ENCODE measurements at regions not wholly inside any gene's neighbourhood (a gene's known extent, or its start where the extent isn't known, plus 50 kb on each side); places are given as distances from the start of the nearest gene placed in this dataset.

DNA sequence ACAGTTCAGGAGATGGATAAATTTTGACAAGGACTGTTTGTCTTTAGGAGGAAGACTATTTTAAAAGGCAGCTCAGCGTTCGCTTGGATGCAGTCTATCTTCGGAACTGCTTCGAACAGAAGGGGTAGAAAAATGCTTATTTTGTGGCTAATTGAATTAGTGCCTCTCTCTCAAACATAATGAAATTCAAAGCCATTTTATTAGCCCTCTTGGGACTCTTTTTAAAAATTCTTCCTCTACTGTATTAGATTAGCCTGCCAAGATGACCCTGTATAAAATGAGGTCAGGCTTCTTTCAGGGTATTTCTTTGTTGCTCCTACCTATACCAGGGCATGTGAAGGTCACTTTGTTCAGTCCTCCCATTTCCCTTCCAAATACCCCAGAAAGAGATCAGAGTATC is 379.2 kb upstream of the NFE2L3 start:
- Histone ChIP-seq H3K27me3 (replicated peaks in 1 of 4; ENCODE audit: control extremely low read depth in 1 of 4, control insufficient read depth in 3 of 4, insufficient read depth in 4 of 4, low read length in 3 of 4) (peaks cover 0 to 4% (median 0%) of the 10 kb centered on the region in 4 experiments), H3K9me3 (ENCODE audit: control extremely low read depth in 1 of 3, control insufficient read depth in 2 of 3, insufficient read depth in 1 of 3, low read length in 2 of 3) (no peaks in the 10 kb centered on the region), H3K9ac (ENCODE audit: low read length) (no peak overlapping the region), H3K36me3 (replicated peaks in 1 of 2; ENCODE audit: control extremely low read depth in 1 of 2, control insufficient read depth in 1 of 2, extremely low read depth in 1 of 2, insufficient read depth in 2 of 2, low read length in 1 of 2) (no peaks in the 10 kb centered on the region), H3K4me3 (ENCODE audit: control extremely low read depth in 1 of 5, extremely low read depth in 1 of 5, insufficient read depth in 1 of 5, low read depth in 2 of 5, low read length in 4 of 5) (no peak overlapping the region), H3K4me2 (replicated peaks; ENCODE audit: low read depth, low read length, poor library complexity, severe bottlenecking) (no peak overlapping the region), H3K79me2 (ENCODE audit: control insufficient read depth, insufficient read depth, low read length) (no peaks in the 10 kb centered on the region), H3K27ac (ENCODE audit: low read length in 2 of 2) (no peak overlapping the region), H3K4me1 (ENCODE audit: control insufficient read depth in 2 of 2, insufficient read depth in 2 of 2, low read length in 2 of 2) (no peaks in the 10 kb centered on the region), H4K20me1 (ENCODE audit: control insufficient read depth, insufficient read depth, low read length, poor library complexity, severe bottlenecking) (no peaks in the 10 kb centered on the region), H2AFZ (ENCODE audit: insufficient read depth, low read depth, low read length, poor library complexity, severe bottlenecking) (no peak overlapping the region)
- peaks cover 6% of the 10 kb centered on the region for H3K27me3 Mint-ChIP-seq
- no CpG with 5 or more reads among the region's 4 CpGs for WGBS (ENCODE audit: insufficient coverage)
- CTCF ChIA-PET, result no interaction called here
- intact Hi-C loops (cut with micrococcal nuclease), result no loop called here
- no peak for TF ChIP-seq EZH2 (IDR thresholded peaks at IDR 0.05; ENCODE audit: borderline replicate concordance, insufficient read depth, low read depth, low read length, poor library complexity, severe bottlenecking)
- TF ChIP-seq CTCF (IDR thresholded peaks at IDR 0.05), result no peak
- no peak overlapping the region for H3K4me3 Mint-ChIP-seq
- H3K4me1 Mint-ChIP-seq, result no peaks in the 10 kb centered on the region
- DNase-seq, result no peak
- H3K9me3 Mint-ChIP-seq (ENCODE audit: insufficient read depth), result no peaks in the 10 kb centered on the region
- POLR2A ChIA-PET, result no interaction called here
- no peak for ATAC-seq (ENCODE audit: low read depth)
- no peak overlapping the region for H3K27ac Mint-ChIP-seq

GRCh38 chr7:25774675-25775074 is 377.3 kb upstream of the NFE2L3 start:
- 88% methylated on average over 1 of the region's 1 CpG for WGBS (ENCODE audit: insufficient coverage)
- H3K4me1 ChIP-seq (ENCODE audit: control insufficient read depth in 2 of 2, insufficient read depth in 2 of 2, low read length in 2 of 2), result no peaks in the 10 kb centered on the region
- DNase-seq (no peak), ATAC-seq (ENCODE audit: low read depth) (no peak)
- no peaks in the 10 kb centered on the region for H3K9me3 Mint-ChIP-seq (ENCODE audit: insufficient read depth)
- no peak overlapping the region for H3K4me3 ChIP-seq (ENCODE audit: control extremely low read depth in 1 of 5, extremely low read depth in 1 of 5, insufficient read depth in 1 of 5, low read depth in 2 of 5, low read length in 4 of 5)
- no peaks in the 10 kb centered on the region for H3K9me3 ChIP-seq (ENCODE audit: control extremely low read depth in 1 of 3, control insufficient read depth in 2 of 3, insufficient read depth in 1 of 3, low read length in 2 of 3)
- no peak overlapping the region for H2AFZ ChIP-seq (ENCODE audit: insufficient read depth, low read depth, low read length, poor library complexity, severe bottlenecking)
- no peak overlapping the region for H3K27ac Mint-ChIP-seq
- TF ChIP-seq CTCF (IDR thresholded peaks at IDR 0.05) (no peak), EZH2 (IDR thresholded peaks at IDR 0.05; ENCODE audit: borderline replicate concordance, insufficient read depth, low read depth, low read length, poor library complexity, severe bottlenecking) (no peak)
- intact Hi-C loops (cut with micrococcal nuclease), result no loop called here
- no peak overlapping the region for H3K4me2 ChIP-seq (replicated peaks; ENCODE audit: low read depth, low read length, poor library complexity, severe bottlenecking)
- no peaks in the 10 kb centered on the region for H3K79me2 ChIP-seq (ENCODE audit: control insufficient read depth, insufficient read depth, low read length)
- H3K9ac ChIP-seq (ENCODE audit: low read length), result no peak overlapping the region
- no peaks in the 10 kb centered on the region for H3K4me1 Mint-ChIP-seq
- peaks cover 0 to 4% (median 2%) of the 10 kb centered on the region in 4 experiments for H3K27me3 ChIP-seq (replicated peaks in 1 of 4; ENCODE audit: control extremely low read depth in 1 of 4, control insufficient read depth in 3 of 4, insufficient read depth in 4 of 4, low read length in 3 of 4)
- H3K4me3 Mint-ChIP-seq, result no peak overlapping the region
- no peaks in the 10 kb centered on the region for H4K20me1 ChIP-seq (ENCODE audit: control insufficient read depth, insufficient read depth, low read length, poor library complexity, severe bottlenecking)
- no peaks in the 10 kb centered on the region for H3K36me3 ChIP-seq (replicated peaks in 1 of 2; ENCODE audit: control extremely low read depth in 1 of 2, control insufficient read depth in 1 of 2, extremely low read depth in 1 of 2, insufficient read depth in 2 of 2, low read length in 1 of 2)
- ChIA-PET POLR2A (no interaction called here), CTCF (no interaction called here)
- H3K27ac ChIP-seq (ENCODE audit: low read length in 2 of 2), result no peak overlapping the region
- peaks cover 8% of the 10 kb centered on the region for H3K27me3 Mint-ChIP-seq
